Neuronal stem cell (in vitro differentiated cells): ENCODE measurements at regions not wholly inside any gene's neighbourhood (a gene's known extent, or its start where the extent isn't known, plus 50 kb on each side); places are given as distances from the start of the nearest gene placed in this dataset.

Experiments
- DNase-seq: peaks from one replicate; pipeline ENCODE4 v3.0.0-alpha.2; 2013; ENCODE audit warnings: low spot score
- H2AFZ ChIP-seq: one replicate; pipeline ENCODE4 v1.6.1; 2013; ENCODE audit warnings: mild to moderate bottlenecking, low read length, inconsistent platforms
- H2AK5ac ChIP-seq: 2 replicates; pipeline ENCODE4 v1.6.1; 2013; ENCODE audit warnings: low read depth, mild to moderate bottlenecking, inconsistent platforms, low read length, moderate library complexity, mixed read lengths
- H2BK120ac ChIP-seq: 2 replicates; pipeline ENCODE4 v1.6.1; 2013; ENCODE audit warnings: low read depth, mild to moderate bottlenecking, inconsistent platforms, low read length, moderate library complexity, mixed read lengths
- H2BK12ac ChIP-seq: one replicate; pipeline ENCODE4 v1.6.1; 2013; ENCODE audit warnings: low read length, inconsistent platforms
- H2BK15ac ChIP-seq: 2 replicates; pipeline ENCODE4 v1.6.1; 2013; ENCODE audit warnings: mild to moderate bottlenecking, low read length, inconsistent platforms, mixed read lengths
- H2BK5ac ChIP-seq: one replicate; pipeline ENCODE4 v1.6.1; 2013; ENCODE audit warnings: inconsistent platforms, mild to moderate bottlenecking, low read length, moderate library complexity
- H3K14ac ChIP-seq: one replicate; pipeline ENCODE4 v1.6.1; 2013; ENCODE audit warnings: low read length, inconsistent platforms
- H3K18ac ChIP-seq: 2 replicates; pipeline ENCODE4 v1.6.1; 2013; ENCODE audit warnings: low read length, inconsistent platforms
- H3K23ac ChIP-seq: 2 replicates; pipeline ENCODE4 v1.6.1; 2013; ENCODE audit warnings: low read depth, mild to moderate bottlenecking, mixed read lengths, low read length, inconsistent platforms; ENCODE audit not compliant: poor library complexity
- H3K27ac ChIP-seq: replicated peaks from 3 replicates; pipeline ENCODE4 v1.5.1; 2013; ENCODE audit warnings: low read length, inconsistent platforms
- H3K27me3 ChIP-seq, 3 experiments: 2 replicates each; pipeline ENCODE4 v1.6.1; 2013; ENCODE audit warnings: low read length in 3 of 3, mild to moderate bottlenecking in 2 of 3, inconsistent platforms in 1 of 3, low read depth in 1 of 3, mixed read lengths in 1 of 3, moderate library complexity in 1 of 3; ENCODE audit not compliant: control insufficient read depth in 3 of 3, insufficient read depth in 3 of 3
- H3K36me3 ChIP-seq, 2 donors: replicated peaks in 1 of 2; 2 replicates each; pipeline ENCODE4 v1.6.1; 2013; ENCODE audit warnings: low read length in 2 of 2; ENCODE audit not compliant: control insufficient read depth in 2 of 2, insufficient read depth in 2 of 2
- H3K4ac ChIP-seq: 2 replicates; pipeline ENCODE4 v1.6.1; 2013; ENCODE audit warnings: inconsistent platforms, mild to moderate bottlenecking, low read length, moderate library complexity
- H3K4me1 ChIP-seq, 2 donors: 1 replicate in 1 of 2; 2 replicates in 1 of 2; pipeline ENCODE4 v1.6.1; 2013; ENCODE audit warnings: low read length in 2 of 2, low read depth in 1 of 2; ENCODE audit not compliant: control insufficient read depth in 2 of 2, insufficient read depth in 1 of 2
- H3K4me2 ChIP-seq: one replicate; pipeline ENCODE4 v1.6.1; 2013; ENCODE audit warnings: mild to moderate bottlenecking, low read length, inconsistent platforms; ENCODE audit not compliant: insufficient read depth, poor library complexity, severe bottlenecking
- H3K4me3 ChIP-seq, 2 donors: 2 replicates each; pipeline ENCODE4 v1.5.1; 2013; ENCODE audit warnings: low read length in 2 of 2, mild to moderate bottlenecking in 2 of 2, inconsistent platforms in 1 of 2, moderate library complexity in 1 of 2
- H3K79me1 ChIP-seq: one replicate; pipeline ENCODE4 v1.6.1; 2013; ENCODE audit warnings: low read depth, mild to moderate bottlenecking, inconsistent platforms, low read length, moderate library complexity
- H3K9ac ChIP-seq: one replicate; pipeline ENCODE4 v1.6.1; 2013; ENCODE audit warnings: mild to moderate bottlenecking, low read depth, low read length, inconsistent platforms; ENCODE audit not compliant: poor library complexity
- H3K9me3 ChIP-seq, 2 donors: replicated peaks in 1 of 2; 2 replicates each; pipeline versions ENCODE3 to v1.6.1; 2013; ENCODE audit warnings: low read length in 2 of 2, mild to moderate bottlenecking in 2 of 2, inconsistent platforms in 1 of 2, low read depth in 1 of 2, mixed read lengths in 1 of 2, moderate library complexity in 1 of 2; ENCODE audit not compliant: control insufficient read depth in 2 of 2, insufficient read depth in 1 of 2
- H4K8ac ChIP-seq: one replicate; pipeline ENCODE4 v1.6.1; 2013; ENCODE audit warnings: low read depth, mild to moderate bottlenecking, inconsistent platforms, low read length, moderate library complexity
- H4K91ac ChIP-seq: one replicate; pipeline ENCODE4 v1.6.1; 2013; ENCODE audit warnings: low read length, low read depth, mild to moderate bottlenecking, inconsistent platforms; ENCODE audit not compliant: poor library complexity
- WGBS, 2 donors: extraction: QIAGEN DNeasy Blood & Tissue Kit; methylation state at CpG; one replicate each; pipeline ENCODE4 v1.1.7; 2013; ENCODE audit warnings: missing lambda C conversion rate in 2 of 2, mixed read lengths in 1 of 2; ENCODE audit not compliant: insufficient read length in 2 of 2, insufficient replicate concordance in 1 of 2; ENCODE audit errors: extremely low coverage in 2 of 2; 5-methylcytosine and 5-hydroxymethylcytosine counted together

DNA sequence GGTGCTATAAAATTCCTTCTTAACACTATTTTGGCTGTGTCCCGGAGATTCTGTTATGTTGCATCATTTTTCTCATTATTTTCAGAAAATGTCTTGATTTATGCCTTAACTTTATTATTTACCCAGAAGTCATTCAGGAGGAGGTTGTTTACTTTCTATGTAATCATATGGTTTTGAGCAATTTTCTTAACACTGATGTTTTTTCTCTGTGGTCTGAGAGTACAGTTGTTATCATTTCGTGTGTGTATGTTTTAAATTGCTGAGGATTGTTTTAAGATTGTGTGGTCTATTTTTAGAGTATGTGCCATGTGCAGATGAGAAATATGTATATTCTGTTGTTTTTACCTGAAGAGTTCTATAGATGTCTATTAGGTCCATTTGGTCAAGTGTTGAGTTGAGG, 498.1 kb upstream of the ZNF608 start:
- Histone ChIP-seq H2BK12ac (no peak overlapping the region), H2AFZ (no peak overlapping the region), H3K9ac (no peak overlapping the region), H3K27me3 (no peaks in the 10 kb centered on the region), H4K91ac (no peak overlapping the region), H4K8ac (no peak overlapping the region), H2BK120ac (no peak overlapping the region), H3K23ac (no peak overlapping the region), H3K4me1 (no peaks in the 10 kb centered on the region), H2BK15ac (no peak overlapping the region), H2BK5ac (no peak overlapping the region), H2AK5ac (no peak overlapping the region), H3K9me3 (peaks cover 0 to 20% of the 10 kb centered on the region in 2 donors), H3K36me3 (no peaks in the 10 kb centered on the region), H3K27ac (no peak overlapping the region), H3K18ac (no peak overlapping the region), H3K4me3 (no peak overlapping the region), H3K79me1 (no peaks in the 10 kb centered on the region), H3K4me2 (no peak overlapping the region), H3K14ac (no peak overlapping the region), H3K4ac (no peak overlapping the region)
- no peak for DNase-seq
- no CpG with 5 or more reads among the region's 2 CpGs for WGBS, 2 donors

DNA sequence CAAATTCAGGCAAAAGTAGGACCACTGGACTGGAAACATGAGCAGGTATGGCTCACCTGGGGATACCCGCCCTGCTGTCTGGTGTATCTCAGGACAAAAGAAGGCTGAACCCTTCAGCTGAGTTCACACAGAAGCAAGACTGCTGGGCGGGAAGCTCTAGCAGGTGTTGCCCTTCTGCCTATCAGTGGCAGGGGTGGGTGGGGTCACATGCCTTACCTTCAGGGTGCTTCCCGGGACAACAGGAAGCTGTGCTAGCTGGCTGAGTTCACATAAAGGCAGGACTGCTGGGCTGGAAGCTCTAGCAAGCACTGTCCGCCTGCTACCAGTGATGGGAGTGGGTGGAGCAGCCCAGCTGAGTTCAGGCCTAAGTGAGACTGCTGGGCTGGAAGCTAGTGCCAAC, 498.8 kb upstream of the ZNF608 start:
- Histone ChIP-seq H3K4ac (no peak overlapping the region), H3K4me2 (no peak overlapping the region), H3K79me1 (no peaks in the 10 kb centered on the region), H3K36me3 (no peaks in the 10 kb centered on the region), H2AK5ac (no peak overlapping the region), H3K18ac (peak overlapping the region; percentile 45), H3K9me3 (peaks cover 0 to 20% of the 10 kb centered on the region in 2 donors), H2BK12ac (peak overlapping the region; percentile 8), H3K27ac (no peak overlapping the region), H3K4me3 (peak overlapping the region in 1 of 2 donors; percentile 36), H3K4me1 (no peaks in the 10 kb centered on the region), H2BK120ac (no peak overlapping the region), H4K91ac (no peak overlapping the region), H4K8ac (no peak overlapping the region), H2BK5ac (no peak overlapping the region), H2AFZ (peak overlapping the region; percentile 16), H2BK15ac (no peak overlapping the region), H3K14ac (no peak overlapping the region), H3K27me3 (no peaks in the 10 kb centered on the region), H3K9ac (no peak overlapping the region), H3K23ac (no peak overlapping the region)
- no CpG with 5 or more reads among the region's 4 CpGs for WGBS, 2 donors
- DNase-seq = no peak

DNA sequence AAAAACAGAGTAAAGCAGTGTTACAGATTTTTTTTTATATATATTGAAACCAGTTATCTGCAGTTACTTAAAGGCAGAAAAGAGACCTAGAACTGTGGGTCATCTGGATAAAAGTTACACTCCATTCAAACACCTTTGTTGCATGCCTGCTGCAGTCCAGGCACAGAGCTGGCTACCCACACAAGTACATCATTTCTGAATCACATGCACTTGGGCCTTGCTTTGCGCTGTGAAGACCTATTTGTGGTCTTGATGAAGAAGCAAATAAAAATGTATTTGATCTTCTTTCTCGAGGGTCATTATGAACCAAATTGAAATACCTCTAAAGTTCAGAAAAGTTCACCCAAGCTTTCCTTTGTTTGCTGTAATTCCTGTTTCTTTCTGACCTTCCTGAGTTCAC, 503.0 kb upstream of the ZNF608 start:
- Histone ChIP-seq H3K4me2 (no peak overlapping the region), H3K14ac (no peak overlapping the region), H2AFZ (peak overlapping the region; percentile 15), H2BK12ac (no peak overlapping the region), H3K27ac (no peak overlapping the region), H4K8ac (no peak overlapping the region), H3K23ac (no peak overlapping the region), H2BK120ac (no peak overlapping the region), H3K79me1 (no peaks in the 10 kb centered on the region), H3K36me3 (no peaks in the 10 kb centered on the region), H2BK5ac (no peak overlapping the region), H3K9me3 (peaks cover 4 to 34% of the 10 kb centered on the region in 2 donors), H3K4ac (no peak overlapping the region), H3K4me3 (no peak overlapping the region), H3K27me3 (no peaks in the 10 kb centered on the region), H2BK15ac (no peak overlapping the region), H3K9ac (no peak overlapping the region), H3K4me1 (no peaks in the 10 kb centered on the region), H2AK5ac (no peak overlapping the region), H4K91ac (no peak overlapping the region), H3K18ac (no peak overlapping the region)
- WGBS, 2 donors = no CpG with 5 or more reads among the region's 2 CpGs
- no peak for DNase-seq

DNA sequence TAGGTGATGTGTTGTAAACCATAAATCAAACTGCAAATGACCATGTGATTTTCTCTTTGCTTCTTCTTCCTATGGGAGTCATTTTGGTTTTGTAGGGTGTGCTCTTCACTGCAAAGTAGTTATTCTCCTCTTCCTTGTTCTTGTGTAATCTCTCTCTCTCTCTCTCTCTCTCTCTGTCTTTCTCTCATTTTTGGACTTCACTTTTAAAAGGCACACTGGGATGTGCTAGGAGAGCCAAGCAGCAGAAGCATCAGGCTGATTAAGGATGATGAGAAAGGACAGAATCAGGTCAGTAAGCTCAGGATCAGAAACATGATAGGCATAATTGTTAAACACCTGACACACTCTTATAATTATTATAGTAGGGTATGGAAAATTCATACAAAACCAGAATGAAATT, 505.3 kb upstream of the ZNF608 start:
- Histone ChIP-seq H3K4me1 (no peaks in the 10 kb centered on the region), H2AFZ (no peak overlapping the region), H3K14ac (no peak overlapping the region), H3K4me2 (no peak overlapping the region), H2BK120ac (no peak overlapping the region), H3K18ac (no peak overlapping the region), H2AK5ac (no peak overlapping the region), H4K8ac (no peak overlapping the region), H3K27ac (no peak overlapping the region), H2BK15ac (no peak overlapping the region), H4K91ac (no peak overlapping the region), H3K23ac (no peak overlapping the region), H2BK5ac (no peak overlapping the region), H3K79me1 (no peaks in the 10 kb centered on the region), H3K4ac (no peak overlapping the region), H3K9ac (no peak overlapping the region), H2BK12ac (no peak overlapping the region), H3K36me3 (no peaks in the 10 kb centered on the region), H3K27me3 (no peaks in the 10 kb centered on the region), H3K4me3 (no peak overlapping the region), H3K9me3 (peaks cover 4 to 37% of the 10 kb centered on the region in 2 donors)
- no peak for DNase-seq
